ENCODE measurements at regions not wholly inside any gene's neighbourhood (a gene's known extent, or its start where the extent isn't known, plus 50 kb on each side); places are given as distances from the start of the nearest gene placed in this dataset.

GRCh38 chr10:128222332-128222849, 96.2 kb upstream of the MKI67 start:
- no peaks in the 10 kb centered on the region for H3K4me1 ChIP-seq (ENCODE audit: control insufficient read depth, insufficient read depth, low read length)
- H3K9me3 ChIP-seq (replicated peaks; ENCODE audit: low read length) = no peaks in the 10 kb centered on the region
- H3K9ac ChIP-seq (ENCODE audit: low read depth, low read length) = no peak overlapping the region
- H3K36me3 ChIP-seq (ENCODE audit: insufficient read depth, low read length) = no peaks in the 10 kb centered on the region
- no peak overlapping the region for H3K4me3 ChIP-seq (ENCODE audit: low read length)
- no peak overlapping the region for H3K4me2 ChIP-seq (ENCODE audit: low read length)
- H3K27me3 ChIP-seq (ENCODE audit: control insufficient read depth, insufficient read depth, low read length) = no peaks in the 10 kb centered on the region

GRCh38 chr10:128230401-128230800, 104.2 kb upstream of the MKI67 start:
- no peaks in the 10 kb centered on the region for H3K36me3 ChIP-seq (ENCODE audit: insufficient read depth, low read length)
- H3K9me3 ChIP-seq (replicated peaks; ENCODE audit: low read length) = no peaks in the 10 kb centered on the region
- H3K9ac ChIP-seq (ENCODE audit: low read depth, low read length) = no peak overlapping the region
- no peaks in the 10 kb centered on the region for H3K4me1 ChIP-seq (ENCODE audit: control insufficient read depth, insufficient read depth, low read length)
- no peak overlapping the region for H3K4me3 ChIP-seq (ENCODE audit: low read length)
- H3K4me2 ChIP-seq (ENCODE audit: low read length) = no peak overlapping the region
- H3K27me3 ChIP-seq (ENCODE audit: control insufficient read depth, insufficient read depth, low read length) = no peaks in the 10 kb centered on the region

GRCh38 chr10:128233422-128233821, 107.2 kb upstream of the MKI67 start:
- no peak overlapping the region for H3K9ac ChIP-seq (ENCODE audit: low read depth, low read length)
- no peak overlapping the region for H3K4me3 ChIP-seq (ENCODE audit: low read length)
- no peaks in the 10 kb centered on the region for H3K9me3 ChIP-seq (replicated peaks; ENCODE audit: low read length)
- no peaks in the 10 kb centered on the region for H3K27me3 ChIP-seq (ENCODE audit: control insufficient read depth, insufficient read depth, low read length)
- no peak overlapping the region for H3K4me2 ChIP-seq (ENCODE audit: low read length)
- H3K4me1 ChIP-seq (ENCODE audit: control insufficient read depth, insufficient read depth, low read length) = no peaks in the 10 kb centered on the region
- H3K36me3 ChIP-seq (ENCODE audit: insufficient read depth, low read length) = no peaks in the 10 kb centered on the region

- Histone ChIP-seq H3K36me3 (ENCODE audit: insufficient read depth, low read length) (no peaks in the 10 kb centered on the region), H3K9me3 (replicated peaks; ENCODE audit: low read length) (no peaks in the 10 kb centered on the region), H3K27me3 (ENCODE audit: control insufficient read depth, insufficient read depth, low read length) (no peaks in the 10 kb centered on the region), H3K4me1 (ENCODE audit: control insufficient read depth, insufficient read depth, low read length) (no peaks in the 10 kb centered on the region), H3K4me3 (ENCODE audit: low read length) (no peak overlapping the region), H3K4me2 (ENCODE audit: low read length) (no peak overlapping the region), H3K9ac (ENCODE audit: low read depth, low read length) (no peak overlapping the region)
These were observed 111.5 kb upstream of the MKI67 start for GRCh38 chr10:128237710-128238109.

GRCh38 chr10:128241023-128241422, 114.8 kb upstream of the MKI67 start:
- no peaks in the 10 kb centered on the region for H3K36me3 ChIP-seq (ENCODE audit: insufficient read depth, low read length)
- no peak overlapping the region for H3K4me2 ChIP-seq (ENCODE audit: low read length)
- H3K27me3 ChIP-seq (ENCODE audit: control insufficient read depth, insufficient read depth, low read length) = no peaks in the 10 kb centered on the region
- H3K4me3 ChIP-seq (ENCODE audit: low read length) = no peak overlapping the region
- H3K4me1 ChIP-seq (ENCODE audit: control insufficient read depth, insufficient read depth, low read length) = no peaks in the 10 kb centered on the region
- no peaks in the 10 kb centered on the region for H3K9me3 ChIP-seq (replicated peaks; ENCODE audit: low read length)
- H3K9ac ChIP-seq (ENCODE audit: low read depth, low read length) = no peak overlapping the region

- Histone ChIP-seq H3K4me2 (ENCODE audit: low read length) (no peak overlapping the region), H3K4me1 (ENCODE audit: control insufficient read depth, insufficient read depth, low read length) (no peaks in the 10 kb centered on the region), H3K27me3 (ENCODE audit: control insufficient read depth, insufficient read depth, low read length) (no peaks in the 10 kb centered on the region), H3K9ac (ENCODE audit: low read depth, low read length) (no peak overlapping the region), H3K36me3 (ENCODE audit: insufficient read depth, low read length) (no peaks in the 10 kb centered on the region), H3K4me3 (ENCODE audit: low read length) (no peak overlapping the region), H3K9me3 (replicated peaks; ENCODE audit: low read length) (no peaks in the 10 kb centered on the region)
These were observed 116.4 kb upstream of the MKI67 start for GRCh38 chr10:128242641-128243040.

GRCh38 chr10:128245026-128245425, 118.8 kb upstream of the MKI67 start:
- H3K4me2 ChIP-seq (ENCODE audit: low read length) = no peak overlapping the region
- no peaks in the 10 kb centered on the region for H3K36me3 ChIP-seq (ENCODE audit: insufficient read depth, low read length)
- H3K27me3 ChIP-seq (ENCODE audit: control insufficient read depth, insufficient read depth, low read length) = no peaks in the 10 kb centered on the region
- no peaks in the 10 kb centered on the region for H3K4me1 ChIP-seq (ENCODE audit: control insufficient read depth, insufficient read depth, low read length)
- H3K9ac ChIP-seq (ENCODE audit: low read depth, low read length) = no peak overlapping the region
- no peaks in the 10 kb centered on the region for H3K9me3 ChIP-seq (replicated peaks; ENCODE audit: low read length)
- no peak overlapping the region for H3K4me3 ChIP-seq (ENCODE audit: low read length)

GRCh38 chr10:128247576-128247975, 121.4 kb upstream of the MKI67 start:
- Histone ChIP-seq H3K4me2 (ENCODE audit: low read length) (no peak overlapping the region), H3K36me3 (ENCODE audit: insufficient read depth, low read length) (no peaks in the 10 kb centered on the region), H3K4me3 (ENCODE audit: low read length) (no peak overlapping the region), H3K4me1 (ENCODE audit: control insufficient read depth, insufficient read depth, low read length) (no peaks in the 10 kb centered on the region), H3K9me3 (replicated peaks; ENCODE audit: low read length) (no peaks in the 10 kb centered on the region), H3K27me3 (ENCODE audit: control insufficient read depth, insufficient read depth, low read length) (no peaks in the 10 kb centered on the region), H3K9ac (ENCODE audit: low read depth, low read length) (no peak overlapping the region)

- H3K27me3 ChIP-seq (ENCODE audit: control insufficient read depth, insufficient read depth, low read length) = no peaks in the 10 kb centered on the region
These were observed 128.3 kb upstream of the MKI67 start for GRCh38 chr10:128254476-128254875.

GRCh38 chr10:128257428-128257827, 131.2 kb upstream of the MKI67 start:
- Histone ChIP-seq H3K36me3 (ENCODE audit: insufficient read depth, low read length) (no peaks in the 10 kb centered on the region), H3K4me1 (ENCODE audit: control insufficient read depth, insufficient read depth, low read length) (no peaks in the 10 kb centered on the region), H3K9me3 (replicated peaks; ENCODE audit: low read length) (no peaks in the 10 kb centered on the region), H3K9ac (ENCODE audit: low read depth, low read length) (no peak overlapping the region), H3K27me3 (ENCODE audit: control insufficient read depth, insufficient read depth, low read length) (no peaks in the 10 kb centered on the region), H3K4me3 (ENCODE audit: low read length) (no peak overlapping the region), H3K4me2 (ENCODE audit: low read length) (no peak overlapping the region)

More at GRCh38 chr10:128254476-128254875, 128.3 kb upstream of the MKI67 start:
- Histone ChIP-seq H3K4me2 (ENCODE audit: low read length) (no peak overlapping the region), H3K4me3 (ENCODE audit: low read length) (no peak overlapping the region), H3K4me1 (ENCODE audit: control insufficient read depth, insufficient read depth, low read length) (no peaks in the 10 kb centered on the region), H3K9ac (ENCODE audit: low read depth, low read length) (no peak overlapping the region), H3K36me3 (ENCODE audit: insufficient read depth, low read length) (no peaks in the 10 kb centered on the region), H3K9me3 (replicated peaks; ENCODE audit: low read length) (no peaks in the 10 kb centered on the region)

GRCh38 chr10:128258421-128258976, 132.3 kb upstream of the MKI67 start:
- Histone ChIP-seq H3K4me1 (ENCODE audit: control insufficient read depth, insufficient read depth, low read length) (no peaks in the 10 kb centered on the region), H3K36me3 (ENCODE audit: insufficient read depth, low read length) (no peaks in the 10 kb centered on the region), H3K9me3 (replicated peaks; ENCODE audit: low read length) (no peaks in the 10 kb centered on the region), H3K4me2 (ENCODE audit: low read length) (no peak overlapping the region), H3K4me3 (ENCODE audit: low read length) (no peak overlapping the region), H3K9ac (ENCODE audit: low read depth, low read length) (no peak overlapping the region), H3K27me3 (ENCODE audit: control insufficient read depth, insufficient read depth, low read length) (no peaks in the 10 kb centered on the region)

- Histone ChIP-seq H3K27me3 (ENCODE audit: control insufficient read depth, insufficient read depth, low read length) (no peaks in the 10 kb centered on the region), H3K9me3 (replicated peaks; ENCODE audit: low read length) (no peaks in the 10 kb centered on the region), H3K9ac (ENCODE audit: low read depth, low read length) (no peak overlapping the region), H3K36me3 (ENCODE audit: insufficient read depth, low read length) (no peaks in the 10 kb centered on the region), H3K4me2 (ENCODE audit: low read length) (no peak overlapping the region), H3K4me1 (ENCODE audit: control insufficient read depth, insufficient read depth, low read length) (no peaks in the 10 kb centered on the region), H3K4me3 (ENCODE audit: low read length) (no peak overlapping the region)
These were observed 137.9 kb upstream of the MKI67 start for GRCh38 chr10:128263891-128264688.
